ENCODE measurements at regions not wholly inside any gene's neighbourhood (a gene's known extent, or its start where the extent isn't known, plus 50 kb on each side); places are given as distances from the start of the nearest gene placed in this dataset.

DNA sequence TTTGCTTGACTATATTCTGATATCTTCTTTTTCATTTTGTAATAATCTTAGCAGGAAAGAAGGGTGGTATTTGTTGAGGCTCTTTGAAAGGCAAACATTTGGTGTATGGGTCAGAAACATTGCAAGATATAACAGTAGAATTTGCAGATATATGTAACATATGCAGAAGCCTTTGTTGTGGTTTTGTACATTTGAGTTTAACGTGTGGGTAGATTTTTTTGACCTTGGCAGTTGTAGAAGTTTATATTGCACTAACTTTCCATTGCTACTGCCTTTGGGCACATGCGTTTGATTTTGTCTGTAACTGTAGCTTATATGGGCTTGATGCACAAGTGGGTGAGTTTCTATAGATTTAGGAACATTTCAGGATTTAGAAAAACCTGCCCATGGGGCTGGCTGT, 78.5 kb upstream of the SPRY2 start (continued):
- peak; percentile 56; the same call in 1 of the 2 replicates for TF ChIP-seq RUNX3 (IDR thresholded peaks at IDR 0.05; ENCODE audit: low read length)
- no peak for TF ChIP-seq PKNOX1 (IDR thresholded peaks at IDR 0.05)
- no peak for TF ChIP-seq NFYB (IDR thresholded peaks at IDR 0.05; ENCODE audit: insufficient read depth, low read depth, low read length)
- no peak for TF ChIP-seq FOS (IDR thresholded peaks at IDR 0.05; ENCODE audit: borderline replicate concordance, extremely low read depth, insufficient read length)
- TF ChIP-seq NR2F1 (conservative IDR thresholded peaks at IDR 0.05), result no peak

GRCh38 chr13:80413611-80414010, 72.7 kb upstream of the SPRY2 start:
- Histone ChIP-seq H3K27me3 (replicated peaks in 1 of 2; ENCODE audit: control insufficient read depth in 2 of 2, insufficient read depth in 2 of 2, low read length in 1 of 2) (no peaks in the 10 kb centered on the region), H3K27ac (ENCODE audit: control insufficient read depth, insufficient read depth) (no peak overlapping the region), H3K4me3 (no peak overlapping the region), H3K79me2 (ENCODE audit: control insufficient read depth, insufficient read depth, low read length) (no peaks in the 10 kb centered on the region), H3K4me2 (ENCODE audit: control insufficient read depth, insufficient read depth) (no peak overlapping the region), H3K9ac (ENCODE audit: control insufficient read depth, insufficient read depth, low read length) (no peak overlapping the region), H3K4me1 (ENCODE audit: control insufficient read depth, insufficient read depth, low read length) (no peaks in the 10 kb centered on the region), H3K36me3 (ENCODE audit: control insufficient read depth in 2 of 2, insufficient read depth in 2 of 2, low read length in 1 of 2) (no peaks in the 10 kb centered on the region), H3K9me3 (replicated peaks; ENCODE audit: control insufficient read depth, insufficient read depth, low read length) (no peaks in the 10 kb centered on the region), H4K20me1 (ENCODE audit: control insufficient read depth, insufficient read depth) (no peaks in the 10 kb centered on the region), H2AFZ (ENCODE audit: control insufficient read depth, low read depth, low read length) (no peak overlapping the region)
- DNase-seq (ENCODE audit: low read depth, low spot score) (no peak), ATAC-seq (no peak), FAIRE-seq (no peak)
- TF ChIP-seq CHD2 (IDR thresholded peaks at IDR 0.05; ENCODE audit: borderline replicate concordance, low read depth, low read length), result no peak
- TF ChIP-seq, protein P1, sequence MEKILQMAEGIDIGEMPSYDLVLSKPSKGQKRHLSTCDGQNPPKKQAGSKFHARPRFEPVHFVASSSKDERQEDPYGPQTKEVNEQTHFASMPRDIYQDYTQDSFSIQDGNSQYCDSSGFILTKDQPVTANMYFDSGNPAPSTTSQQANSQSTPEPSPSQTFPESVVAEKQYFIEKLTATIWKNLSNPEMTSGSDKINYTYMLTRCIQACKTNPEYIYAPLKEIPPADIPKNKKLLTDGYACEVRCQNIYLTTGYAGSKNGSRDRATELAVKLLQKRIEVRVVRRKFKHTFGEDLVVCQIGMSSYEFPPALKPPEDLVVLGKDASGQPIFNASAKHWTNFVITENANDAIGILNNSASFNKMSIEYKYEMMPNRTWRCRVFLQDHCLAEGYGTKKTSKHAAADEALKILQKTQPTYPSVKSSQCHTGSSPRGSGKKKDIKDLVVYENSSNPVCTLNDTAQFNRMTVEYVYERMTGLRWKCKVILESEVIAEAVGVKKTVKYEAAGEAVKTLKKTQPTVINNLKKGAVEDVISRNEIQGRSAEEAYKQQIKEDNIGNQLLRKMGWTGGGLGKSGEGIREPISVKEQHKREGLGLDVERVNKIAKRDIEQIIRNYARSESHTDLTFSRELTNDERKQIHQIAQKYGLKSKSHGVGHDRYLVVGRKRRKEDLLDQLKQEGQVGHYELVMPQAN (conservative IDR thresholded peaks at IDR 0.05), result no peak
- BruUV-seq (replicated peaks), result no TSS peak
- in situ Hi-C loops (cut with MboI), result no loop called here
- intact Hi-C loops (cut with micrococcal nuclease; ENCODE audit: unreplicated experiment), result no loop called here
- ChIA-PET POLR2A (interaction anchor here (0.5 to 1.5 kb wide), 7 partner anchors 12 to 137 kb away, joined by 3 to 5 read pairs (median 3); partner anchors contain the start of gene SPRY2), RAD21 (ENCODE audit: unreplicated experiment) (interaction anchor here (0.9 to 10.2 kb wide), 10 partner anchors 12 to 70 kb away, joined by 3 to 67 read pairs (median 4); no protein-coding TSS in a partner anchor), SMC1A (ENCODE audit: uncharacterized antibody, unreplicated experiment) (interaction anchor here (0.5 to 25.9 kb wide), 11 partner anchors 9 to 365 kb away, joined by 3 to 707 read pairs (median 4); no protein-coding TSS in a partner anchor), CTCF (interaction anchor here (0.6 to 1.3 kb wide), 5 partner anchors 11 to 52 kb away, joined by 3 to 5 read pairs (median 4); no protein-coding TSS in a partner anchor)

Data from GM12878 (cell line).